Superior temporal gyrus (tissue), 1 donor: ENCODE measurements at regions not wholly inside any gene's neighbourhood (a gene's known extent, or its start where the extent isn't known, plus 50 kb on each side); places are given as distances from the start of the nearest gene placed in this dataset.
"Not testable (repeated sequence)": the region's sequence is repeated elsewhere in the genome, so short reads cannot be mapped to it uniquely, and the experiment has no call there.

Experiments used
- DNase-seq: peaks from one replicate; pipeline ENCODE4 v3.0.0-alpha.2; 2016; ENCODE audit errors: extremely low spot score

DNA sequence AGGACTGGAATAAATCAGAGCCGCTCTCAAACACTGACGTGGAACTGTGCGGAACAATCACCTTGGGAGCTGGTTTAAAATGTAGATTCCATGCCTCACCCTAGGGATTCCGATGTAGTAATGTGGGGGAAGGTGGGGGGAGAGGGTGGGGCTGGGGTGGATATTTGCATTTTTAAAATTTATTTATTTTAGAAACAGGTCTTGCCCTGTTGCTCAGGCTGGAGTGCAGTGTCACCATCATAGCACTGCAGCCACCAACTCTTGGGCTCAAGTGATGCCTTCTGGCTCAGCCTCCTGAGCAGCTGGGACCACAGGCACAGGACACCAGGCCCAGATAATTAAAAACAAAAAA, 101.9 kb upstream of the SEC22B start:
- DNase-seq = not testable (repeated sequence)

DNA sequence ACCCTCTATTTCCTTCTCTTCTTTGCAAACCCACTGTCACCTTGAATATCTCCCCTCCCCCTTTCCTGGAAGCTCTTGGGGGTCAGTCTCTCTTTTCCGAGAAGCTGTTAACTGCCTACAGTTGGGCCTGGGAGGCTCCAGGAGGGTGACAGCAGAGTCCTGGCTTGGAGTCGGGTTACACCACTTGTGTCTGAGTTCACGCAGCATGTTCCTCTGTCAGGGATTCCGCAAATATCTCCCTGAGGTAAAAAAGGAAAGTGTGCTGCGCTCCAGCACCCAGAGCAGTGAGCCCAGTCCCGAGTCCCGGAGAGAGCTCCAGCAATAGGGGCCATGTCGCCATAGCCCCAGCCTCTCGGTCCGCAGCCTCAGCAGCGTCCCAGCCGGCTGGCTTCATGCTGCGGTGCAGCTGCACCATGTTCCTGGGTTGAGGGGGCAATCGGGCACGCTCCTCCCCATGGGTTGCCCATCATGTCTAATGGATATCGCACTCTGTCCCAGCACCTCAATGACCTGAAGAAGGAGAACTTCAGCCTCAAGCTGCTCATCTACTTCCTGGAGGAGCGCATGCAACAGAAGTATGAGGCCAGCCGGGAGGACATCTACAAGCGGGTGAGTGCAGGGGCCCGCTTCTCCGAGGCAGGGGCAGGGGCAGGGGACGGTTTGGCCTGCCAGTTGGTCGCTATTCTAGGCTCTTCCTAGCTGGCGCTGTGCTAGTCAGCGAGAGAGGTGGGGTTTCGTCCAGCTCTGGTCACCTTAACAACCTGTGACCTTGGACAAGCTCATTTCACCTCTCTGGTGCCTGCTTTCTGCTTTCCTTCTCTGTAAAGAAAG, 101.3 kb upstream of the SEC22B start:
- not testable (repeated sequence) for DNase-seq

DNA sequence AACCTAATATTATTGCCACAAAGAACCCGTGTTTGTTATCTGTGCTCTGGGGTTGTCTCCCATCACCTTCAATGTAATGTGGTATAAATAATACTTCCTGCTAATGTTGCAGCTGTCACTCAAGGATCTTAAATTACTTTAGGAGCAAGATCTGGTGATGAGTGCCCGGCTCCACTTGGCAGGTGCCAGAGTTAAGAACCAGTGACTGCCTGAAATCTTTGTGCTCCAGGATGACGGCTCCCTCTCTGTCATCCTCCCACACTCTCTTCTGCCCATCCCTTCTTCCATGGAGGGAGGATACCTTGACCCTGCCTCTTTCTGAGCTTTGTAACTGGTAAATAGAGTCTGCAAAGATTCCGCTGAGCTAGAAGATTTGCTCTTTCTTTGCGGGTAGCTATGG, 100.4 kb upstream of the SEC22B start:
- not testable (repeated sequence) for DNase-seq

DNA sequence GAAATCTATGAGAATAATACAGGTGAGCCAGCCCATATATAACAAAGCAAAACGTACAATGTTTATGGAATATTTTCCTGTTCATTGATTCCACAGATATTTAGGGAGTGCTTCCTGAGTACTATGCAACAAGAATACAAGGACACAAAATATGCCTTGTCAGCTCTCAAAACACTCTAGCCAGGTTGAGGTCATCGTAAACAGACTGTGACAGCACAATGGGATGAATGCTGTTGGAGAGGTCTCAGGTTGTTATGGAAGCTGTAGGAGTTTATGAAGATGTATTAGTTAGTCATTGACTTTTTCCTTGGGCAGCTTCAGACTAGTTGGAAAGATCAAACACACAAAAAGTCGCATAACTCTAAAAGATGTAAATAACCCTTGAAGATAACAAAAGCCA, 98.1 kb upstream of the SEC22B start:
- not testable (repeated sequence) for DNase-seq

DNA sequence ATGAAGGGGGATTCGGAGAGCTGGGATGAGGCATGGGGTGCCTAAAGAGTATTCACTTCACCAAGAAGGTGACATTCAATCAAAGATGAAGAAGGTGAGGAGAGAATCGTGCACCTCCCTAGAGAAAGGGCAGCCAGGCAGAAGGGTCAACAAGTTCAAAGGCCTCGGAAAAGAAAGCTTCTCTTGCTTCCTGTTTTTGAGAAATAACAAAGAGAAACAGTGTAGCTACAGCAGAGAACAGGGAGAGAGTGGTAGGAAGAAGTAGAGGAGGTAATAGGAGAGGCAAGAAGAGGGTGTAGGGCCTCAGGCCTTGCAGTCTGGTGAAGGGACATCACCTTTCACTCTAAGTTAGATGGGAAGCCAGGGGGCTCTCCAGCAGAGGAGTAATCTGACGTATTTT, 97.0 kb upstream of the SEC22B start:
- DNase-seq = not testable (repeated sequence)

DNA sequence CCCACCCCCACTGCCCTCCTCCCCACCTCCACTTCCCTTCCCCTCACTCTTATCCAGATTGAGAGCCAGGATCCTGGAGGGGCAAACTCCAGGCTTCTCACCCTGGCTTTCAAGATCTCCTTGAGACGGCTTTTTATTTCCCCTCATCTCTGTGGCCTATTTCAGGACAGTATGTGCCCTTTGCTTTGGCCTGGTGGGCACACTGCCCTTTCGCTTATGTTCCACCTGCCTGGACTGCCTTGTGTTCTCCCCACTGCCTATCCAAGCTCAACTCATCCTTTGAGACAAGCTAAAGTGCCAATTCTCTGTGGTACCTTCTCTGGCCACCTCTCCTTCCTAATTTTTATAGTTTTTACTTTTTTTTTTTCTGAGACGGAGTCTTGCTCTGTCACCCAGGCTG, 95.9 kb upstream of the SEC22B start:
- not testable (repeated sequence) for DNase-seq

DNA sequence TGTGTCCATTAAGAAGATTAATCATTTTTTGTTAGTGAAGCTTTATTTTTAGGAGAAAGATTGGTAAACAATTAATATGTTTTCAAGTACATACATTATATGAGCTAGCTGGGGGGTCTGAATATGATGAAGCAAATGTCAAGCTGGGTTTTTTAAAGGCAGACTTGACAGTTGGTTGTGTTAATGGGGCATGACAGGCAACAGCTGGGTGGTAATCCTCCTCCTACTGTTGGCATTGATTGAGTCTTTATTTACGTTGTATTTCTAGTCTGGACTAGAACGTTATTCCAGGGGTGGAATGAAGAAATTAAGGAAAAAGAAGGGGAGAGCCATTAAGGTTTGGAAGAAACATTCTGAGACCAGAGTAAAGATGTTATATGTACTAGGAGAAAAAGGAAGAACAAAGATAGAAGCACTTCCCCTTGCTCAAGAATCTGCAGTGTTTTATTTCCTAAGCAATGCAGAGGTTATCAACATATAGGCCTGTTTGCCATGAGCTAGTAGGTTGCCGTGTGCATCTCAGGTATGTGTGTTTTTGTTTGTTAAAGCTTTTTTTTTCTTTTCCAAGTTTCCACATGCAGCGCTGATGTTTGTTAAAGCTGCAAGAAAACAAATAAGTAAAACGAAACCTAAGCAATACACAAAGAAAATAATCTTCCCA, 95.4 kb upstream of the SEC22B start:
- not testable (repeated sequence) for DNase-seq

DNA sequence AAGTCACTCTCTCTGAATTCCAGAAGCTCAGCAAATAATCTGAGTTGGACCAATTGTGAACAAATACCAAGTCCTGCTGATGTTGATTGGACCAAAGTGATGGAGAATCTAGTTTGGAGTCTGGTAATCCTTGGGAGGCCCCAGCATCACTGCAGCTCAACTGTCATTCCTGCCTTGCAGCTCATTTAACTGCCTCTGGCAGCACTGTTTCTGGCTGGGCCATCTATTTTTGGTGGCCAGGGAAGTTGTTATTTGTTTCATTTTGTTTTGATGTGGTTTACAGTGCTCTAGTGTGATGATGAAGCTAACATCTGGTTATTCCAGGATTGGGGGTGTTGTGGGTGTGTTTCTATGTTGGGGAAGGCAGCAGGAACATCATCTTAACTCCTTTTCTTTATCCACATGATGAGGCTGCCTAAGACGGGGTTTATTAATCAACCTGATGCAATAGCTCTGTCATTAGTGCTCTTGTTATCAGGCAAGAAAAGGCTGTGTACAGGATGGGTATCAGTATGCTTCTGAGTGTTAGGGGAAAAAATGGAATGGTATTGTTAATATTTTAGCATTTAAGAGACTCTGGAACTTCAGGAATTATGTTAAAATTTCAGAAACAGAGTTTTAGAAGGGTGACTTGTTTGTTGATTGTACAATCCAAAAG, 91.7 kb upstream of the SEC22B start:
- DNase-seq = not testable (repeated sequence)

DNA sequence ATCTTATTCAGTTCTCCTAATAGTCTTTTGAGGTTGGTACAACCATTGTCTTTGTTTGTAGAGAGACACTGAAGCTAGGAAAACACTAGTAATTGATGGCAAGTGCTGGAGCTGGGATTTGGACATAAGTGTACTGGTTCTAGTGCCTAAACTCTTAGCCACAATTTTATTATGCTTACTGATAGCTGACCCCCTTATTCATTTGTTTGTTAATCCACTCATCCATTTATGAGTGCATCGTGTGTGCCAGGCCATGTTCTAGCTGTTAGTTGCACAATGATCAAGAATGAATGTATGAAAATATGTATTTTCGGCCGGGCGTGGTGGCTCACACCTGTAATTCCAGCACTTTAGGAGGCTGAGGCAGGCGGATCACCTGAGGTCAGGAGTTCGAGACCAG, 88.2 kb upstream of the SEC22B start:
- not testable (repeated sequence) for DNase-seq

DNA sequence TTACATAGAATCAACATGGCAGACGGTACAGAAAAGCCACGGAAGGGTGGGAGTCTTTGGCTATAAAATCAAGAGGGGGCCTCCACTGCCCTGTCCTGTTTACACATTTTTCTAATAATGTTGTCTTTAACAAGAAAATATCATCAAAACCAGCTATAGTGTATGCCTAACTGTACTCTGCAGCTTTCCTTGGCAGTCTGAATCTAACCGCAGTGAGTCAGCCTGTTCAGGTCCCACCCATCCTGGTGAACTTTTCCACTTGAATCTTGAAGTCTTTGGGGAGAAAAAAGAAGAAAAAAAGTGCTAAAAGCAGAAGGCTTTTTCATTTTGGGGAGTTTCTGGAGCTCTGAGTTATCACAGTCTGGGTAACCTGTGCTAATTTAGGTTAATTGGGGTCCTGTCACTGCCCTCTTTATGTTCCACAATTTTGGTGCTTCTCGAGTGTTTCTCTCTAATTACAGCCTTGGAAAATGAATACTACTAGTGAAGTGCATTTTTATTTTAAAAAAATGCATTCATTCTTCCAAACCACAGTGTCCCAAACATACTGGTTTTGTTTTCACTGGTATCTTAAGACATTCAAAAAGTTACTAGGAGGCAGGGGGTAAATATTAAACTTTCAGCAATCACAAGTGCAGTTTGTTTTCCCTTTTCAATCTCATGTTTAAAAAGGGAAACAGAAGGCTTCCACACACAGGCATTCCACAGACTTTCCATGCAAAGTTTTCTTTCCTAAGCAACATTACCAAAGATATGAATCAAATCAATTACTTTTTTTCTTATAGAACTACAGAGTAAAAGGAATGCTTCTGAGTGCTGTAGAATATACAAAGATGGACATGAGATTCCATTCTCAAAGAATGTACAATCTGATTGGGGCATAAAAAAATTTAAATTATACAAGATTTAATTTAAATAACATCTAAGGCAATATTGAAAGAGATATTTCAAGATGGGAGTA, 86.8 kb upstream of the SEC22B start:
- not testable (repeated sequence) for DNase-seq

DNA sequence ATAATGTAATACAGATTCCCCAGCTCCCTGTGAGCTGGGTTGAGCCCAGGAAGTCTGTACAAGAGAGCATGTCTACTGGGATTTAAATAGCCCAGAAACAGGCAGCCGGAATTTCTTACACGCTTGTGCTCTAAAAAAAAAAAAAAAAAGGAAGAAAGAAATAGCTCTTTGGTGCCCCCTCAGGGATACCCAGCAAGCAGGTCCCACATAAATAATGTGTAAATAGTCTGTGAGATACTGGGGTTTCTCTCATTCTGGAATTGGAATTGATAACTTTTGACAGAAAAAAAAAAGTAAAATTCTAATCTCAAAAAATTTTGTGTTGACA, 81.4 kb upstream of the SEC22B start:
- not testable (repeated sequence) for DNase-seq

DNA sequence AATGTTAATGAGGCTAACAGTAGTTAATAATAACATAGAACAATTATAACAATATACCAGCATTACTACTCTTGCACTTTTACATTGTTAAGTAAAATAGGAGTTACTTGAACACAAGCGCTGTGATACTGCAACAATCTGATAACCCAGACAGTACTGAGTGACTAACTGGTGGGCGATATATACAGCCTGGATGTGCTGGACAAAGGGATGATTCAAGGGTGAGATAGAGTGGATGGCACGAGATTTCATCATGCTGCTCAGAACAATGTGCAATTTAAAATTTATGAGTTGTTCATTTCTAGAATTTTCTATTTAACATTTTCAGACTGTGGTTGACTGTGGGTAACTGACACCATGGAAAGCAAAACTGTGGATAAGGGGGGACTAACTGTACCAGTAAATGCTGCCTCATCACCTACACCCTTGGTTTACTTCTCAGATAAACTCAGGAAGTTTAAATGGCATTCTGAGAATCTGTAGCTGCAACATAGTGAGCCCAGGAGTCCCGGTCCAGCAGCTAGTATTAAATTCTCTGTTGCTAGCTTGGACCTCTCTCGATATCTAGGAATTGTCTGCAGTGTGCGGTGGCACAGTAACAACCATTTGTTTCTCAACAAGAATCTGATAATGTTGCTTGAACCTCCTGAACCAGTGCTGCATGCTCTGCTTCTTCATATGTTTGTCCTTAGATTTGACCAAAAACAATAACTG, 80.9 kb upstream of the SEC22B start:
- DNase-seq = not testable (repeated sequence)

DNA sequence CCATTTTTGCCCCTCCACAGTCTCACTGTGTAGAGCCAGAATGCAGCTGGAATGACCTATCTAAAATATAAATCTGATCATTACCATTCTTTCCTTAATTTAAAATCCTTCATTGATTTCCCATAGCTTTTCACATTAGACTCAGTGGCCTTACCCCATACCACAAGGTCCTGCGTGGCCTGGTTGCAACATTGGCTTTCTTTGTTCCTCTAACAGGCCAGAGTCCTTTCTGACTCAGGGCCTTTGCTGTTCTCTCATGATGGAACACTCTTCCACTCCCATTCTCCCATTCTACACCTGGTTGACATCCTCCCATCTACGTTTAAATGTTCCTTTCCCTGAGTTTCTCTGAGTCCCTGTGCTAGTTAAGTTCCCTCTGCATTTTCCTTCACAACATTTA, 74.4 kb upstream of the SEC22B start:
- DNase-seq = not testable (repeated sequence)

DNA sequence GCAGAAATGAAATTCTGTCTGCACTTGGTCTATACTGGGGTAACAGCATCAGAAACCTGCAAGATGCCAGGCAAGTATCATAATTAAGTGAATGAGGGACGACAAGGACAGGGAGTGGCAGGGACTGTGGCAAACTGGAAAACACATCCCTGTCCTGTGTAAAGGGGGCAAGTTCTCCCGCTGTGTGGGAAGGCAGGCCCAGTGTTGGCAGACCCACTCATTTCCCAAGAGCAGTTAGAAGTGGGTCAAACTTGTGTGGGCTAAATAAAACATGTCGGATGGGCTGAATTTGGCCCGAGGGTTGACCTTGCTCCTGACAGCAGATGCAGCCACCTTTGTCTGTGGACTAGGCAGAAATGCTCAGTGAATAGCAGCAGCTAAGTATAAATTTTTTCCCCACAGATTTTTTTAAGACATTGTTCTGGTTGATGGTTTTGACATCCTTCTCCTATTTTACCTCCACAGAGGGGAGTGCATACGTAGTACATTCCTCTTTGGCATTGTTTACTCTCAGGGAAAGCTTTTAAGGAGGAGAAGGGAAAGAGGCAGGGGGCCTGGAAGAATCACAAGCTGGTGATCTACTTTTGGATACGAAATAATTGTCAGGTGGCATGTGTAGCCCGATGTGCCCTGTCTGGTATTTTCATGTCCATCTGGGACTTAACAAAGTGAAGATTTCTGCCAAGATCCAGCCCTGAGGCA, 72.6 kb upstream of the SEC22B start:
- not testable (repeated sequence) for DNase-seq

DNA sequence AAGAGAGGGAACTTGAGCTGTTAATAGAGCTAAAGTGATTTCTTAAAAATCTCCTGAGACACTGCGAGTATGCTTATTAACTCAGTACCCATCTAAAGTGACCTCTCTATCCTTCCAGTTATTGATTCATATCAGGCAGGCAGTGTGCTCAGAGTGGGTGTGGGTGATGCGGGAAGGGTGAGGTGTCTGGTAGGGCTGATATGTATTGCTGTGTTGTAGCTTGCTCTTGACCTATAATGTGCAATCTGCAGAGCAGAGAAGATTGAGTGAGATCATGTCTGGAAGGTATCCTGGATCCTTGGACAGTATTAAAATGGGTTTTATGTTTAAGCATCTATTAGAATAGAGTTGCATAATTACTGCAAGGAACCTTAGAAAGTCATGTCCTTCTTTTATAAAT, 71.9 kb upstream of the SEC22B start:
- DNase-seq = not testable (repeated sequence)

DNA sequence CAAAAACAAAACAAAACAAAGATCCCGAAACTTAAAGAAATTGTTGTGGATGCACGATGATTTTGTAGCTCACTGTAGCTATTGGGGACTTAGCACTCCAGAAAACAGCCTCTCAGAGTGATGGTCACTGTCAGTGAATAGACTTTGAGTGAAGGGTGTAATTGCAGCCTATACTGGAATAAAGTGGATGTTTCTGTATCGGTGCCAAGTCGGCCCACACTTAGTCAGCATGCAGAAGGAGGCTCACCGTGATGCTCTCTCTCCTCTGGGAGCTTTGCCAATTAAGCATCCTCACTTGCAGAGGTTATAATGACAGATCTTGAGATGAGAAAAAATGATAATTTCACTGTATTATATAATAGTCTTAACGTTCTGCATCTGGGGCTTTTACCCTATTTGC, 67.5 kb upstream of the SEC22B start:
- not testable (repeated sequence) for DNase-seq

DNA sequence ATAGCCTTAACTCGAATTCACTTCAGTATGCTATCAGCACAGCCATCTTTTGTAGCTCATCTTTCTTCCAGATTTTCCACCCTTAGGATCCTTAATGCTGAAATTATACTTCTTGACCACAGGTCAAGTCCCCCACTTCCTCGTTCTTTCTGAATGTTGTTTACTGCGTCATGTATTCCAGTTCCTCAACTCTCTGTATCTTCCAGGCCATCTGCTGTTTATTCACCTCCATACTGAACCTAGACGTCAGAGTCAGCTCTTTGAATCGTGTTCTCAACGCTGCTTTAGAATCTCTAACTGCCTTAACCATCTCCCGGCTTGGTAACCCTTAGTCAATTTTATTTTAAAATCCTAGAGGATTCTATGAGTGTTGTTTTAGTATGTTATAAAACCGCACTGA, 66.3 kb upstream of the SEC22B start:
- not testable (repeated sequence) for DNase-seq

DNA sequence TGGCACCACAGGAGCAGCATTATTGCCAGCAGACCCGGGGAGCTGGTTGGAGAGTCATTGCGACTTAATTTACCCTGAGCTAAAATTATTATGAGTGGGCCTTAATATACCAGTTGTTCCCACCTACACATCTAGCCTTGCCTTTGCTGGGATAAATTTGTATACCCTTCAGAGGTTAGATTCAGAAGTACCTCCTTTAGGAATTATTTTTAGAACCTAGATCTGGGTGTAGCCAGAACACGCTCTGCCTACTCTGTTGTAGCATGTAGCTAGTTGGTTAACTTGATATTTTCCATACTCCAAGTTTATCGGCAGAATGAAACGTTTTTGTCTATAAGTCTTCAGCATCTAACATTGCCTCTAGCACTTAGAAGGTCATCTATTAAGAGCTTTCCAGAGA, 65.5 kb upstream of the SEC22B start:
- not testable (repeated sequence) for DNase-seq

DNA sequence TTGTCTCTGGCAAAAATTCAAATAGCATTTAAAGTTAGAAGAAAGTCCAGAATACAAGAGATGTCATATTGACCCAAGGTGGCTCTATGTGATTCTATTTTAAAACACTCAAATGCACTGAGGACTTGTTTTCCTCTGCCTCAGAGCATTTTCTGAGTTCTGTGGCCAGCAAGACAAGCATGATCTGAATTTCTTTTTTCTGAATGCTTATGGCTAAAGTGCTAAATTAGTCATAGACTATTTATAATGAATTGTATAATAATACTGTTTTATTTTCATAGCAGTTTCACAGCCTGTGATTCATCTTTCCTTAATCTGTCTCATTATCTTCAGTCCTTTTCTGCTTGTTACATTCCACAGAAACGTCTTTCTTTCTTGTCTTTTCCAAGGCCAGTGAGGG, 63.9 kb upstream of the SEC22B start:
- not testable (repeated sequence) for DNase-seq

DNA sequence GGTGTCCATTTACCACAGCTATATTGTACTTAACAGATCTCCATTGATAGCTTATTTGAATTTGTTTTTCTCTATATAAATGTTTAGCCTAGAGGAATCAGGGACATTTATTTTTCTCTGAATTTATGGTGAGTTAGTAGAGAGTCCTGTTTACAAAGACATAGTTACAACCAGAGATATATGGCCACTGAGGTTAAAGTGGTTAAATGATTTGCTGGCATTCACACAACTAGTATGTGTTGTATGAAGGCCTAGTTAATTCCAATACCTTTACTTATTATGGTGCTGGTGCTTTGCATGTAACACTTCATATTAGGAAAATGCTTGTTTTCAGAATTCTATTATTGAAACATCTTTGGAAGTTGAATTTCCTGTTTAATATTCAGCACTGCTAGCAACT, 63.0 kb upstream of the SEC22B start:
- not testable (repeated sequence) for DNase-seq
